ENCODE measurements at regions not wholly inside any gene's neighbourhood (a gene's known extent, or its start where the extent isn't known, plus 50 kb on each side); places are given as distances from the start of the nearest gene placed in this dataset.

DNA sequence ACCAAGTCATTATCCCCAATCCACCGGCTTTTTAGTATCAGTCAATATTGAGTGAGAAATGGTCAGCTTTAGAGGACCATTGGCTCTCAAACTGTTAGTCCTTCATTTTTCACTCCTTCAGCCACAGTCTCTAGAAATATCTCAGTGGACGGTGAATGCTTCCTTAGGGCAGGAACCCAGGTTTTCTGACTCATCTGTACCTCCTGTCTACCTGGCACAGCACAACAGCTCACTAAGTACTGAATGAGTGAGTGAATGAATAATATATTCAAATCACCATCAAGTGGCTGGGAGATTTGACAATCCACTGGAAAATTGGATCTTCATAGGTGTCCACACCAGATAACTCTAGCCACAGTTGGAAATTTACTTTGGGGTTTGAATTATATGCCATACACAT lies 609.5 kb upstream of the CLINT1 start:
- no peaks in the 10 kb centered on the region for H3K27me3 Mint-ChIP-seq (ENCODE audit: insufficient read depth, unreplicated experiment)
- no peaks in the 10 kb centered on the region for H3K9me3 Mint-ChIP-seq (ENCODE audit: unreplicated experiment)
- peak; percentile 65 for DNase-seq (ENCODE audit: unreplicated experiment)
- peak overlapping the region; percentile 7 for H3K27ac Mint-ChIP-seq (ENCODE audit: low read depth, unreplicated experiment)
- ChIA-PET POLR2A (interaction anchor here (1.1 to 1.5 kb wide), 4 partner anchors 9 to 51 kb away, joined by 3 to 5 read pairs (median 4); no protein-coding TSS in a partner anchor), CTCF (interaction anchor here (0.6 to 1.0 kb wide), 5 partner anchors 86 to 706 kb away, joined by 3 to 4 read pairs (median 3); no protein-coding TSS in a partner anchor)
- peaks cover 6% of the 10 kb centered on the region for H3K36me3 Mint-ChIP-seq (ENCODE audit: insufficient read depth, unreplicated experiment)
- no peak overlapping the region for H3K4me3 Mint-ChIP-seq (ENCODE audit: unreplicated experiment)
- H3K4me1 Mint-ChIP-seq (ENCODE audit: insufficient read depth, unreplicated experiment), result peaks cover 34% of the 10 kb centered on the region
- TF ChIP-seq, protein P1, sequence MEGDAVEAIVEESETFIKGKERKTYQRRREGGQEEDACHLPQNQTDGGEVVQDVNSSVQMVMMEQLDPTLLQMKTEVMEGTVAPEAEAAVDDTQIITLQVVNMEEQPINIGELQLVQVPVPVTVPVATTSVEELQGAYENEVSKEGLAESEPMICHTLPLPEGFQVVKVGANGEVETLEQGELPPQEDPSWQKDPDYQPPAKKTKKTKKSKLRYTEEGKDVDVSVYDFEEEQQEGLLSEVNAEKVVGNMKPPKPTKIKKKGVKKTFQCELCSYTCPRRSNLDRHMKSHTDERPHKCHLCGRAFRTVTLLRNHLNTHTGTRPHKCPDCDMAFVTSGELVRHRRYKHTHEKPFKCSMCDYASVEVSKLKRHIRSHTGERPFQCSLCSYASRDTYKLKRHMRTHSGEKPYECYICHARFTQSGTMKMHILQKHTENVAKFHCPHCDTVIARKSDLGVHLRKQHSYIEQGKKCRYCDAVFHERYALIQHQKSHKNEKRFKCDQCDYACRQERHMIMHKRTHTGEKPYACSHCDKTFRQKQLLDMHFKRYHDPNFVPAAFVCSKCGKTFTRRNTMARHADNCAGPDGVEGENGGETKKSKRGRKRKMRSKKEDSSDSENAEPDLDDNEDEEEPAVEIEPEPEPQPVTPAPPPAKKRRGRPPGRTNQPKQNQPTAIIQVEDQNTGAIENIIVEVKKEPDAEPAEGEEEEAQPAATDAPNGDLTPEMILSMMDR (IDR thresholded peaks at IDR 0.05; ENCODE audit: unreplicated experiment), result no peak
- BruUV-seq (replicated peaks), result no TSS peak
- intact Hi-C loops (cut with micrococcal nuclease), result no loop called here

GRCh38 chr5:158466191-158466590 lies 607.2 kb upstream of the CLINT1 start:
- intact Hi-C loops (cut with micrococcal nuclease), result no loop called here
- DNase-seq (ENCODE audit: unreplicated experiment), result no peak
- TF ChIP-seq, protein P1 (IDR thresholded peaks at IDR 0.05; ENCODE audit: unreplicated experiment), result no peak
- CTCF ChIA-PET, result interaction anchor here (1.2 kb wide), 1 partner anchor 13 kb away, joined by 3 read pairs; no protein-coding TSS in a partner anchor
- Mint-ChIP-seq H3K27ac (ENCODE audit: low read depth, unreplicated experiment) (peak overlapping the region; percentile 74), H3K36me3 (ENCODE audit: insufficient read depth, unreplicated experiment) (peaks cover 6% of the 10 kb centered on the region), H3K4me3 (ENCODE audit: unreplicated experiment) (no peak overlapping the region), H3K4me1 (ENCODE audit: insufficient read depth, unreplicated experiment) (peaks cover 48% of the 10 kb centered on the region), H3K9me3 (ENCODE audit: unreplicated experiment) (no peaks in the 10 kb centered on the region), H3K27me3 (ENCODE audit: insufficient read depth, unreplicated experiment) (no peaks in the 10 kb centered on the region)
- POLR2A ChIA-PET, result interaction anchor here (0.5 to 1.5 kb wide), 2 partner anchors 9 to 289 kb away, joined by 4 read pairs; no protein-coding TSS in a partner anchor
- BruUV-seq (replicated peaks), result no TSS peak

DNA sequence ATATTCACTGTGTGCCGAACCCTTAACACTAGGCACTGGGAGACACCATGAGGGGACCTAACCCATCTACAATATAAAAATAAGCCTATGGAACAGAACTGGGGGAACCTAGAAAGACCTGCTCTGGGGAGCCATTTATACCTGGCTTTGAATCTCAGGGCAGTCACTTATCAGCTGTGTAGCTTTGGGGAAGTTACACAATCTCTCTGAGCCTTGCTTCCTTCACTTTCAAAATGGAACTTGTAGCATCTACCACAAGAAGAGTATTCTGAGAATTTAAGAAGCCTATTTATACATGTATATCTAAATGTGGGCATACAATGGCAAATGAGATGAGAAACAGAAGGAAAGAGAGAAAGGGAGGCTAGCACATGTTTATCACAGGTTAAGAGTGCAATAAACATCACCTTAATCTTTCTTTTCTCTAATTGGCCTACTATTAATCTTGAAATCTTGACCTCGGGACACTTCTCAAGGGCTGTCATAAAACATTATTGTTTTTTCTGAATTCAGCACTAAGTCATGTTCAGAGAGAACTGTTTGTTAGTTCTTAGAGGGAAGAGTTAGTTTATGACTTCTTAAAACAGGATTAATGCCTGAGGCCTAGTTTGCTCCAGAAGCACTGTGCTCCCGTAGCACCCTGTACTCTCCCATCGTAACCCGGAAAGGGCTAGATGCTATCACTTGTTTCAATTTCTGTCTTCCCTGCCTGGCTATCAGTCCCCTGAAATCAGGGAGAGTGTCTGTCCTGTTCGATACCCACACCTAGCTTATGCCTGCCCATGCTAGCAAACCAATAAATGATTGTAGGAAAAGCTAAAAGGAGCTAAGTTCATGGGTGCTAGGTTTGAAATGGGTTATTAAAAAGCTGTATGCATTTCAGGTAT lies 606.4 kb upstream of the CLINT1 start:
- H3K4me3 Mint-ChIP-seq (ENCODE audit: unreplicated experiment), result no peak overlapping the region
- H3K4me1 Mint-ChIP-seq (ENCODE audit: insufficient read depth, unreplicated experiment), result peaks cover 48% of the 10 kb centered on the region
- DNase-seq (ENCODE audit: unreplicated experiment), result no peak
- H3K27me3 Mint-ChIP-seq (ENCODE audit: insufficient read depth, unreplicated experiment), result no peaks in the 10 kb centered on the region
- CTCF ChIA-PET, result interaction anchor here (0.6 to 1.2 kb wide), 5 partner anchors 14 to 692 kb away, joined by 3 read pairs; no protein-coding TSS in a partner anchor
- POLR2A ChIA-PET, result interaction anchor here (0.5 to 2.1 kb wide), 6 partner anchors 8 to 370 kb away, joined by 3 to 7 read pairs (median 4); no protein-coding TSS in a partner anchor
- peaks cover 6% of the 10 kb centered on the region for H3K36me3 Mint-ChIP-seq (ENCODE audit: insufficient read depth, unreplicated experiment)
- no peaks in the 10 kb centered on the region for H3K9me3 Mint-ChIP-seq (ENCODE audit: unreplicated experiment)
- intact Hi-C loops (cut with micrococcal nuclease), result no loop called here
- peak overlapping the region; percentile 74 for H3K27ac Mint-ChIP-seq (ENCODE audit: low read depth, unreplicated experiment)
- TF ChIP-seq, protein P1 (IDR thresholded peaks at IDR 0.05; ENCODE audit: unreplicated experiment), result no peak
- BruUV-seq (replicated peaks), result no TSS peak

DNA sequence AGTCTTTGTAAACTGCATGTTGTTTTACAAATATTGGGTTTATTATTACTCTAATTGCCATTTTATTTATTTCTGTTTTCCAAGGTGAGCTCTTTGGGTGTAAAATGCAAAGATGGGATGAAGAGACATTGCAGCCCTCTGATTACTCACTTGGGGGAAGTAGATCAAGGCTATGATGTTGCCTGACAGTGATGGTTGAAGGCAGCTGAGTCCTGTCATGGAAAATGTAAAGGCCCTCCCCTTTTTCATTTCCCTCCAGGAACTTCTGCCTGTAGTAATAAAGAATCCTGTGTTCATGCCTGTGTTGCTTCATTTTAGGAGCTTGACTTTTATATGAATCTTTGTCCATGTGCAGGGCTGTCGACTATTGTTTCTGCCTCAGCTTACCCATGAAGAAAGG lies 605.4 kb upstream of the CLINT1 start:
- DNase-seq (ENCODE audit: unreplicated experiment), result peak; percentile 22
- no peaks in the 10 kb centered on the region for H3K27me3 Mint-ChIP-seq (ENCODE audit: insufficient read depth, unreplicated experiment)
- H3K36me3 Mint-ChIP-seq (ENCODE audit: insufficient read depth, unreplicated experiment), result peaks cover 6% of the 10 kb centered on the region
- peaks cover 48% of the 10 kb centered on the region for H3K4me1 Mint-ChIP-seq (ENCODE audit: insufficient read depth, unreplicated experiment)
- CTCF ChIA-PET, result interaction anchor here (0.6 to 1.2 kb wide), 4 partner anchors 57 to 693 kb away, joined by 3 read pairs; no protein-coding TSS in a partner anchor
- no TSS peak for BruUV-seq (replicated peaks)
- H3K4me3 Mint-ChIP-seq (ENCODE audit: unreplicated experiment), result no peak overlapping the region
- no peaks in the 10 kb centered on the region for H3K9me3 Mint-ChIP-seq (ENCODE audit: unreplicated experiment)
- H3K27ac Mint-ChIP-seq (ENCODE audit: low read depth, unreplicated experiment), result peak overlapping the region; percentile 74
- POLR2A ChIA-PET, result interaction anchor here (0.6 to 2.1 kb wide), 5 partner anchors 13 to 371 kb away, joined by 3 to 7 read pairs (median 3); no protein-coding TSS in a partner anchor
- intact Hi-C loops (cut with micrococcal nuclease), result no loop called here
- TF ChIP-seq, protein P1 (IDR thresholded peaks at IDR 0.05; ENCODE audit: unreplicated experiment), result no peak
